HepG2 (cell line): ENCODE measurements at regions not wholly inside any gene's neighbourhood (a gene's known extent, or its start where the extent isn't known, plus 50 kb on each side); places are given as distances from the start of the nearest gene placed in this dataset.

Source experiments
- KAT7 ChIP-seq: IDR thresholded peaks from 2 replicates; pipeline ENCODE4 v1.6.1; 2018; ENCODE audit warnings: borderline replicate concordance, missing compliant biosample characterization
- KMT2A ChIP-seq: sonication (generic); formaldehyde crosslinking; IDR thresholded peaks from 2 replicates; pipeline ENCODE4 v1.4.0; 2020; ENCODE audit warnings: missing genetic modification reagents
- NR3C1 ChIP-seq: sonication (generic); formaldehyde crosslinking; IDR thresholded peaks from 2 replicates; pipeline ENCODE4 v1.4.0; 2020; ENCODE audit warnings: missing genetic modification reagents
- REST ChIP-seq, 2 experiments: IDR thresholded peaks; 2 replicates each; pipeline ENCODE4 v1.6.1; 2011 to 2012; ENCODE audit warnings: low read length in 2 of 2, borderline replicate concordance in 1 of 2, low read depth in 1 of 2, mild to moderate bottlenecking in 1 of 2, moderate library complexity in 1 of 2
- SMAD1 ChIP-seq: sonication (generic); formaldehyde crosslinking; IDR thresholded peaks from 2 replicates; pipeline ENCODE4 v1.4.0; 2020; ENCODE audit warnings: missing genetic modification reagents, low read depth, mild to moderate bottlenecking, borderline replicate concordance
- ZNF605 ChIP-seq: sonication (generic); formaldehyde crosslinking; IDR thresholded peaks from 2 replicates; pipeline ENCODE4 v1.8.0; 2022; ENCODE audit warnings: mild to moderate bottlenecking, missing genetic modification reagents
- ZNF639 ChIP-seq: conservative IDR thresholded peaks from 2 replicates; pipeline ENCODE4 v1.6.1; 2018; ENCODE audit warnings: missing genetic modification reagents

- no peak for TF ChIP-seq ZNF639 (CRISPR knock-in tag)
- no peak for TF ChIP-seq REST (IDR thresholded peaks at IDR 0.05; ENCODE audit: borderline replicate concordance in 1 of 2, low read depth in 1 of 2, low read length in 2 of 2)
- TF ChIP-seq NR3C1, result no peak
- TF ChIP-seq SMAD1, result no peak
- TF ChIP-seq KMT2A (CRISPR knock-in tag), result no peak
- no peak for TF ChIP-seq KAT7 (CRISPR knock-in tag)
- no peak for TF ChIP-seq ZNF605 (CRISPR knock-in tag)
These were observed 567.6 kb downstream of the PLCL1 start for GRCh38 chr2:198371921-198372543.
